GM12873 (cell line): ENCODE measurements at regions not wholly inside any gene's neighbourhood (a gene's known extent, or its start where the extent isn't known, plus 50 kb on each side); places are given as distances from the start of the nearest gene placed in this dataset.

Experiments used
- TF ChIP-seq, protein P1 (sequence below): IDR thresholded peaks from 2 replicates; pipeline ENCODE4 v1.5.1; 2012; ENCODE audit warnings: low read depth, mild to moderate bottlenecking, moderate library complexity, low read length, control low read depth; ENCODE audit not compliant: insufficient read depth; ENCODE audit errors: missing control alignments

GRCh38 chr21:25281134-25281533 is 326.1 kb downstream of the MRPL39 start:
- TF ChIP-seq, protein P1, sequence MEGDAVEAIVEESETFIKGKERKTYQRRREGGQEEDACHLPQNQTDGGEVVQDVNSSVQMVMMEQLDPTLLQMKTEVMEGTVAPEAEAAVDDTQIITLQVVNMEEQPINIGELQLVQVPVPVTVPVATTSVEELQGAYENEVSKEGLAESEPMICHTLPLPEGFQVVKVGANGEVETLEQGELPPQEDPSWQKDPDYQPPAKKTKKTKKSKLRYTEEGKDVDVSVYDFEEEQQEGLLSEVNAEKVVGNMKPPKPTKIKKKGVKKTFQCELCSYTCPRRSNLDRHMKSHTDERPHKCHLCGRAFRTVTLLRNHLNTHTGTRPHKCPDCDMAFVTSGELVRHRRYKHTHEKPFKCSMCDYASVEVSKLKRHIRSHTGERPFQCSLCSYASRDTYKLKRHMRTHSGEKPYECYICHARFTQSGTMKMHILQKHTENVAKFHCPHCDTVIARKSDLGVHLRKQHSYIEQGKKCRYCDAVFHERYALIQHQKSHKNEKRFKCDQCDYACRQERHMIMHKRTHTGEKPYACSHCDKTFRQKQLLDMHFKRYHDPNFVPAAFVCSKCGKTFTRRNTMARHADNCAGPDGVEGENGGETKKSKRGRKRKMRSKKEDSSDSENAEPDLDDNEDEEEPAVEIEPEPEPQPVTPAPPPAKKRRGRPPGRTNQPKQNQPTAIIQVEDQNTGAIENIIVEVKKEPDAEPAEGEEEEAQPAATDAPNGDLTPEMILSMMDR = no peak

GRCh38 chr21:25280061-25280460 is 327.2 kb downstream of the MRPL39 start:
- TF ChIP-seq, protein P1 = no peak

GRCh38 chr21:25273959-25274358 is 333.3 kb downstream of the MRPL39 start:
- TF ChIP-seq, protein P1 = no peak

GRCh38 chr21:25254491-25255174 is 352.6 kb downstream of the MRPL39 start:
- TF ChIP-seq, protein P1 = no peak

DNA sequence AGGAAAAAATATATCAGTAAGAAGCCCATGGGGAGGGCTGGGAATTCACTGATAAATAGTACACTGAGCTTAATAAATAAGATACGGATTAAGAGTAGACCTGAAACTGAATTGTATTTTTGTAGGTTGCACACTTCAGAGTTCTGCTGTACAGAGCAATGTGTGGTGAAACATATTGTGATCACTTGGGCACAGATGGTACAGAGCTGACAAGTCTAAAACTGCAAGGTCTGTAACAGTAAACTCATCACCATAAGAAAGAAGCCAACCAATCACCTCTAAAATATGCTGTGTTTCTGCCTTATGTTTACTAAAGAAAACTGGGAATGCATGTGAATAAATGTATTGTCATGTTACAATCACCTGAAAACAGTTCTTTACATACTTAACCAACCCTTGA is 360.7 kb downstream of the MRPL39 start:
- TF ChIP-seq, protein P1 = no peak

DNA sequence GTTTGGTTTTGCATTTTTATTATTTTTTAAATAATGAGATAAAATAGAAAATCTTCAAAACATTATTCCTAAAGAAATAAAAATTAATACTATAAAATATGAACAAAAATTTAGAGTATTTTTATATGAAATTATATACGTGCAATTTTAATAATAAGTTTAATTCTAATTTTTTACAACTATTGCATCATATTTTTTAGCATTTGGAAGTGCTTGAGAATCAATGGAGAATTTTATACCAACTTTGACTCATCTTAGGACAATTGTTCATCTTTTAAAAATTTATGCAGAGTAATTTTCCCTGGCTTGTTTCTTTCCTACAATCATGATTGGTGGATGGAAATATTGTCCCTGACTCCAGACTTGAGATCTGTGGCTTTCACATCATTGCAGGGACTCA is 362.5 kb downstream of the MRPL39 start:
- TF ChIP-seq, protein P1 = no peak

- TF ChIP-seq, protein P1 = no peak
These were observed 363.5 kb downstream of the MRPL39 start for GRCh38 chr21:25243808-25244207.

GRCh38 chr21:25240974-25241373 is 366.3 kb downstream of the MRPL39 start:
- TF ChIP-seq, protein P1 = no peak
